B cell (primary cell): ENCODE measurements at regions not wholly inside any gene's neighbourhood (a gene's known extent, or its start where the extent isn't known, plus 50 kb on each side); places are given as distances from the start of the nearest gene placed in this dataset.

Source experiments
- EZH2 ChIP-seq: IDR thresholded peaks from 2 replicates; pipeline ENCODE4 v1.6.1; 2012; ENCODE audit warnings: borderline replicate concordance, low read depth, mild to moderate bottlenecking, moderate library complexity, low read length; ENCODE audit not compliant: insufficient read depth, poor library complexity, severe bottlenecking
- TF ChIP-seq, protein P1 (sequence below): fragments of 200-600 bp; IDR thresholded peaks from one replicate; pipeline ENCODE4 v1.8.0; 2022; ENCODE audit warnings: antibody characterized with exemption, mild to moderate bottlenecking

GRCh38 chr9:31671011-31671410, 713.4 kb upstream of the ACO1 start:
- TF ChIP-seq, protein P1, sequence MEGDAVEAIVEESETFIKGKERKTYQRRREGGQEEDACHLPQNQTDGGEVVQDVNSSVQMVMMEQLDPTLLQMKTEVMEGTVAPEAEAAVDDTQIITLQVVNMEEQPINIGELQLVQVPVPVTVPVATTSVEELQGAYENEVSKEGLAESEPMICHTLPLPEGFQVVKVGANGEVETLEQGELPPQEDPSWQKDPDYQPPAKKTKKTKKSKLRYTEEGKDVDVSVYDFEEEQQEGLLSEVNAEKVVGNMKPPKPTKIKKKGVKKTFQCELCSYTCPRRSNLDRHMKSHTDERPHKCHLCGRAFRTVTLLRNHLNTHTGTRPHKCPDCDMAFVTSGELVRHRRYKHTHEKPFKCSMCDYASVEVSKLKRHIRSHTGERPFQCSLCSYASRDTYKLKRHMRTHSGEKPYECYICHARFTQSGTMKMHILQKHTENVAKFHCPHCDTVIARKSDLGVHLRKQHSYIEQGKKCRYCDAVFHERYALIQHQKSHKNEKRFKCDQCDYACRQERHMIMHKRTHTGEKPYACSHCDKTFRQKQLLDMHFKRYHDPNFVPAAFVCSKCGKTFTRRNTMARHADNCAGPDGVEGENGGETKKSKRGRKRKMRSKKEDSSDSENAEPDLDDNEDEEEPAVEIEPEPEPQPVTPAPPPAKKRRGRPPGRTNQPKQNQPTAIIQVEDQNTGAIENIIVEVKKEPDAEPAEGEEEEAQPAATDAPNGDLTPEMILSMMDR = no peak
- no peak for TF ChIP-seq EZH2
